ENCODE measurements at regions not wholly inside any gene's neighbourhood (a gene's known extent, or its start where the extent isn't known, plus 50 kb on each side); places are given as distances from the start of the nearest gene placed in this dataset.
"Not testable (repeated sequence)": the region's sequence is repeated elsewhere in the genome, so short reads cannot be mapped to it uniquely, and the experiment has no call there.

GRCh38 chr16:72729552-72729951 lies 318.4 kb downstream of the ZFHX3 start:
- DNase-seq (ENCODE audit: low read depth): not testable (repeated sequence)

- DNase-seq (ENCODE audit: low read depth): no peak
Measured at GRCh38 chr16:72728516-72728915, 319.4 kb downstream of the ZFHX3 start.

GRCh38 chr16:72727565-72727964 lies 320.4 kb downstream of the ZFHX3 start:
- no peak for DNase-seq (ENCODE audit: low read depth)

- no peak for DNase-seq (ENCODE audit: low read depth)
Measured at GRCh38 chr16:72725643-72726042, 322.3 kb downstream of the ZFHX3 start.

GRCh38 chr16:72723781-72724180 lies 324.1 kb downstream of the ZFHX3 start:
- peak; percentile 32 for DNase-seq (ENCODE audit: low read depth)

GRCh38 chr16:72722552-72722951 lies 325.4 kb downstream of the ZFHX3 start:
- DNase-seq (ENCODE audit: low read depth): no peak

GRCh38 chr16:72721981-72722380 lies 325.9 kb downstream of the ZFHX3 start:
- DNase-seq (ENCODE audit: low read depth): no peak

GRCh38 chr16:72715267-72715666 lies 332.7 kb downstream of the ZFHX3 start:
- no peak for DNase-seq (ENCODE audit: low read depth)

- DNase-seq (ENCODE audit: low read depth): no peak
Measured at GRCh38 chr16:72711823-72712222, 336.1 kb downstream of the ZFHX3 start.

GRCh38 chr16:72705801-72706200 lies 342.1 kb downstream of the ZFHX3 start:
- DNase-seq (ENCODE audit: low read depth): no peak

- DNase-seq (ENCODE audit: low read depth): no peak
Measured at GRCh38 chr16:72704746-72705372, 343.1 kb downstream of the ZFHX3 start.

GRCh38 chr16:72689851-72690250 lies 358.1 kb downstream of the ZFHX3 start:
- no peak for DNase-seq (ENCODE audit: low read depth)

- DNase-seq (ENCODE audit: low read depth): no peak
Measured at GRCh38 chr16:72680732-72681131, 367.2 kb downstream of the ZFHX3 start.

GRCh38 chr16:72679856-72680255 lies 368.1 kb downstream of the ZFHX3 start:
- DNase-seq (ENCODE audit: low read depth): no peak

GRCh38 chr16:72677662-72678447 lies 370.1 kb downstream of the ZFHX3 start:
- peak; percentile 25 for DNase-seq (ENCODE audit: low read depth)

GRCh38 chr16:72673118-72673517 lies 374.8 kb downstream of the ZFHX3 start:
- DNase-seq (ENCODE audit: low read depth): no peak

GRCh38 chr16:72666267-72666666 lies 381.7 kb downstream of the ZFHX3 start:
- peak; percentile 15 for DNase-seq (ENCODE audit: low read depth)

- no peak for DNase-seq (ENCODE audit: low read depth)
Measured at GRCh38 chr16:72665701-72666100, 382.2 kb downstream of the ZFHX3 start.

- peak; percentile 98 for DNase-seq (ENCODE audit: low read depth)
Measured at GRCh38 chr16:72664509-72665408, 383.2 kb downstream of the ZFHX3 start.

- DNase-seq (ENCODE audit: low read depth): peak; percentile 17
Measured at GRCh38 chr16:72664056-72664508, 383.8 kb downstream of the ZFHX3 start.

- no peak for DNase-seq (ENCODE audit: low read depth)
Measured at GRCh38 chr16:72658888-72659717, 388.8 kb downstream of the ZFHX3 start.
